MCF 10A (cell line): ENCODE measurements at regions not wholly inside any gene's neighbourhood (a gene's known extent, or its start where the extent isn't known, plus 50 kb on each side); places are given as distances from the start of the nearest gene placed in this dataset.
A peak's percentile ranks its signal among the peaks of the same experiment; 100 is the strongest.

Source experiments
- BruUV-seq: library from RNA; stranded (reverse); fragments of 400-500 nt; replicated peaks from 2 replicates; lab custom pipeline; 2021; lab: Mats Ljungman, UMichigan
- CTCF ChIA-PET: fragments of 300-600 bp; sonication (Branson Sonifier 250); formaldehyde crosslinking; extraction: SDS; loops from one replicate; lab custom pipeline; 2021; ENCODE audit warnings: antibody characterized with exemption, inconsistent platforms; lab: Yijun Ruan, JAX
- POLR2A ChIA-PET: fragments of 300-600, 350-650 bp; sonication (Branson Sonifier 250); formaldehyde crosslinking; extraction: SDS; loops from one replicate; lab custom pipeline; 2020; ENCODE audit warnings: antibody characterized with exemption, inconsistent platforms; lab: Yijun Ruan, JAX
- DNase-seq: peaks from one replicate; pipeline ENCODE4 v3.0.0-alpha.2; 2018; ENCODE audit not compliant: unreplicated experiment
- H3K27ac Mint-ChIP-seq: one replicate; pipeline ENCODE4 v1.8.0; 2022; ENCODE audit warnings: mild to moderate bottlenecking, low read depth, mixed read lengths; ENCODE audit not compliant: unreplicated experiment
- H3K27me3 Mint-ChIP-seq: one replicate; pipeline ENCODE4 v1.8.0; 2022; ENCODE audit warnings: mixed read lengths; ENCODE audit not compliant: insufficient read depth, unreplicated experiment
- H3K36me3 Mint-ChIP-seq: one replicate; pipeline ENCODE4 v1.8.0; 2022; ENCODE audit warnings: mild to moderate bottlenecking, moderate library complexity, mixed read lengths; ENCODE audit not compliant: insufficient read depth, unreplicated experiment
- H3K4me1 Mint-ChIP-seq: one replicate; pipeline ENCODE4 v1.8.0; 2022; ENCODE audit warnings: mixed read lengths; ENCODE audit not compliant: insufficient read depth, unreplicated experiment
- H3K4me3 Mint-ChIP-seq: one replicate; pipeline ENCODE4 v1.8.0; 2022; ENCODE audit warnings: mild to moderate bottlenecking, moderate library complexity, mixed read lengths; ENCODE audit not compliant: unreplicated experiment
- H3K9me3 Mint-ChIP-seq: one replicate; pipeline ENCODE4 v1.8.0; 2022; ENCODE audit warnings: mixed read lengths; ENCODE audit not compliant: unreplicated experiment
- CTCF ChIP-seq: fragments of 200-600 bp; IDR thresholded peaks from one replicate; pipeline ENCODE4 v1.8.0; 2022; ENCODE audit warnings: antibody characterized with exemption, mild to moderate bottlenecking; ENCODE audit not compliant: unreplicated experiment
- intact Hi-C: fragments of 100-400 bp; cut with micrococcal nuclease; formaldehyde crosslinking; loops from 2 replicates; pipeline ENCODE4 v1.14.1; 2022

- TF ChIP-seq CTCF, result no peak
- Mint-ChIP-seq H3K36me3 (no peaks in the 10 kb centered on the region), H3K27me3 (peaks cover 22% of the 10 kb centered on the region), H3K27ac (no peak overlapping the region), H3K4me1 (peaks cover 5% of the 10 kb centered on the region), H3K4me3 (no peak overlapping the region), H3K9me3 (no peaks in the 10 kb centered on the region)
- no TSS peak for BruUV-seq
- POLR2A ChIA-PET, result no interaction called here
- intact Hi-C loops, result no loop called here
- CTCF ChIA-PET, result no interaction called here
- no peak for DNase-seq
Measured at GRCh38 chr10:118401708-118402193, 59.6 kb upstream of the FAM204A start.

- H3K27ac Mint-ChIP-seq, result no peak overlapping the region
- CTCF ChIA-PET, result interaction anchor here (0.5 kb wide), 1 partner anchor 36 kb away, joined by 3 read pairs; no protein-coding TSS in a partner anchor
Measured at GRCh38 chr10:118397391-118397790, 55.3 kb upstream of the FAM204A start.

GRCh38 chr10:118395947-118396346 is 53.8 kb upstream of the FAM204A start:
- Mint-ChIP-seq H3K4me3 (no peak overlapping the region), H3K4me1 (no peaks in the 10 kb centered on the region), H3K27me3 (peaks cover 2% of the 10 kb centered on the region), H3K9me3 (no peaks in the 10 kb centered on the region), H3K27ac (no peak overlapping the region), H3K36me3 (no peaks in the 10 kb centered on the region)
- ChIA-PET CTCF (interaction anchor here (0.8 to 1.7 kb wide), 2 partner anchors 14 to 954 kb away, joined by 3 read pairs; no protein-coding TSS in a partner anchor), POLR2A (interaction anchor here (0.7 to 1.5 kb wide), 4 partner anchors 10 to 26 kb away, joined by 3 to 5 read pairs (median 3); no protein-coding TSS in a partner anchor)
- peak; percentile 56 for DNase-seq
- BruUV-seq, result no TSS peak
- no peak for TF ChIP-seq CTCF
- intact Hi-C loops, result no loop called here

More at GRCh38 chr10:118397391-118397790, 55.3 kb upstream of the FAM204A start:
- no TSS peak for BruUV-seq
- H3K4me1 Mint-ChIP-seq, result no peaks in the 10 kb centered on the region
- no peaks in the 10 kb centered on the region for H3K36me3 Mint-ChIP-seq
- no peak for DNase-seq
- TF ChIP-seq CTCF, result no peak
- no peak overlapping the region for H3K4me3 Mint-ChIP-seq
- intact Hi-C loops, result no loop called here
- no peaks in the 10 kb centered on the region for H3K27me3 Mint-ChIP-seq
- POLR2A ChIA-PET, result interaction anchor here (0.5 kb wide), 1 partner anchor 17 kb away, joined by 3 read pairs; no protein-coding TSS in a partner anchor
- no peaks in the 10 kb centered on the region for H3K9me3 Mint-ChIP-seq

GRCh38 chr10:118394301-118395200 is 52.4 kb upstream of the FAM204A start:
- Mint-ChIP-seq H3K4me1 (no peaks in the 10 kb centered on the region), H3K4me3 (no peak overlapping the region), H3K36me3 (no peaks in the 10 kb centered on the region), H3K9me3 (peaks cover 9% of the 10 kb centered on the region), H3K27me3 (peaks cover 15% of the 10 kb centered on the region), H3K27ac (no peak overlapping the region)
- POLR2A ChIA-PET, result interaction anchor here (0.7 to 0.9 kb wide), 2 partner anchors 10 to 19 kb away, joined by 3 to 4 read pairs; no protein-coding TSS in a partner anchor
- intact Hi-C loops, result no loop called here
- CTCF ChIA-PET, result interaction anchor here (0.7 to 1.7 kb wide), 2 partner anchors 15 to 453 kb away, joined by 3 to 4 read pairs; no protein-coding TSS in a partner anchor
- no peak for DNase-seq
- TF ChIP-seq CTCF, result no peak
- no TSS peak for BruUV-seq
